OCI-LY1 (cell line): ENCODE measurements at regions not wholly inside any gene's neighbourhood (a gene's known extent, or its start where the extent isn't known, plus 50 kb on each side); places are given as distances from the start of the nearest gene placed in this dataset.

Source experiments
- CTCF ChIP-seq: fragments of 200-600 bp; sonication (generic), shearing (Covaris generic); IDR thresholded peaks from 2 replicates; pipeline ENCODE4 v1.5.1; 2017; ENCODE audit warnings: mild to moderate bottlenecking, antibody characterized with exemption, low read length, moderate library complexity, mixed read lengths
- EZH2 ChIP-seq: fragments of 200-600 bp; sonication (generic), shearing (Covaris generic); IDR thresholded peaks from 2 replicates; pipeline ENCODE4 v1.8.0; 2017; ENCODE audit warnings: borderline replicate concordance, mixed run types, mild to moderate bottlenecking, antibody characterized with exemption, low read length, moderate library complexity, mixed read lengths

- TF ChIP-seq CTCF (no peak), EZH2 (no peak)
Measured at GRCh38 chr3:188964957-188965356, 206.8 kb upstream of the TPRG1 start.
